ENCODE measurements at regions not wholly inside any gene's neighbourhood (a gene's known extent, or its start where the extent isn't known, plus 50 kb on each side); places are given as distances from the start of the nearest gene placed in this dataset.

DNA sequence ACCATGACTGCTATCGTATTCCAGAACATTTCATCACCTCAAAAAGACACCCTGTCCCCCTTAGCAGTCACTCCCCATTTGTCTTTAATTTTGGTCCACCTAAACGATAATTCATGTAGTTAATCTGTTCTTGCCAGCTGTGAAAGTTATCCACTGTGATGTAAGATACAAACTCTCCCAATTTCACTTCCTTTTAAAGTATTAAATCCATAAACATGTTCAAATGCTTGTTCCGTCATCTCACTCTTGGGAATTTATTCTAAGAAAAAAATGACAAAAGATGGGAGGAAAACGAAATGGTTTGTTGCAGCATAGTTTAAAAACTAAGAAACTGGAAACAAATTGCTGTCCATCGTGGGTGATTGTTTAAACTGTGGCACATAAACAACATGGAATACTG lies 53.7 kb upstream of the IRF2 start:
- Histone ChIP-seq H3K79me2 (replicated peaks; ENCODE audit: insufficient read depth, low read length) (no peaks in the 10 kb centered on the region), H3K36me3 (ENCODE audit: insufficient read depth, low read length) (no peaks in the 10 kb centered on the region), H3K27me3 (ENCODE audit: insufficient read depth, low read depth, low read length) (no peaks in the 10 kb centered on the region), H3K9me3 (ENCODE audit: low read length) (no peaks in the 10 kb centered on the region), H3K9ac (ENCODE audit: low read length) (no peak overlapping the region), H3K9me2 (ENCODE audit: insufficient read depth, low read length) (no peaks in the 10 kb centered on the region), H4K20me1 (ENCODE audit: insufficient read depth) (no peaks in the 10 kb centered on the region), H3F3A (ENCODE audit: insufficient read depth, low read length, poor library complexity, severe bottlenecking) (no peaks in the 10 kb centered on the region), H3K4me2 (ENCODE audit: low read length) (no peak overlapping the region), H3K4me3 (ENCODE audit: low read length) (no peak overlapping the region), H2AFZ (ENCODE audit: low read depth, low read length) (no peak overlapping the region), H3K27ac (ENCODE audit: low read length) (no peak overlapping the region)
- no peak for TF ChIP-seq TAF1 (IDR thresholded peaks at IDR 0.05; ENCODE audit: low read depth)
- TF ChIP-seq EZH2 (IDR thresholded peaks at IDR 0.05; ENCODE audit: borderline replicate concordance, insufficient read depth, low read length, poor library complexity, severe bottlenecking) = no peak
- TF ChIP-seq, protein P1, sequence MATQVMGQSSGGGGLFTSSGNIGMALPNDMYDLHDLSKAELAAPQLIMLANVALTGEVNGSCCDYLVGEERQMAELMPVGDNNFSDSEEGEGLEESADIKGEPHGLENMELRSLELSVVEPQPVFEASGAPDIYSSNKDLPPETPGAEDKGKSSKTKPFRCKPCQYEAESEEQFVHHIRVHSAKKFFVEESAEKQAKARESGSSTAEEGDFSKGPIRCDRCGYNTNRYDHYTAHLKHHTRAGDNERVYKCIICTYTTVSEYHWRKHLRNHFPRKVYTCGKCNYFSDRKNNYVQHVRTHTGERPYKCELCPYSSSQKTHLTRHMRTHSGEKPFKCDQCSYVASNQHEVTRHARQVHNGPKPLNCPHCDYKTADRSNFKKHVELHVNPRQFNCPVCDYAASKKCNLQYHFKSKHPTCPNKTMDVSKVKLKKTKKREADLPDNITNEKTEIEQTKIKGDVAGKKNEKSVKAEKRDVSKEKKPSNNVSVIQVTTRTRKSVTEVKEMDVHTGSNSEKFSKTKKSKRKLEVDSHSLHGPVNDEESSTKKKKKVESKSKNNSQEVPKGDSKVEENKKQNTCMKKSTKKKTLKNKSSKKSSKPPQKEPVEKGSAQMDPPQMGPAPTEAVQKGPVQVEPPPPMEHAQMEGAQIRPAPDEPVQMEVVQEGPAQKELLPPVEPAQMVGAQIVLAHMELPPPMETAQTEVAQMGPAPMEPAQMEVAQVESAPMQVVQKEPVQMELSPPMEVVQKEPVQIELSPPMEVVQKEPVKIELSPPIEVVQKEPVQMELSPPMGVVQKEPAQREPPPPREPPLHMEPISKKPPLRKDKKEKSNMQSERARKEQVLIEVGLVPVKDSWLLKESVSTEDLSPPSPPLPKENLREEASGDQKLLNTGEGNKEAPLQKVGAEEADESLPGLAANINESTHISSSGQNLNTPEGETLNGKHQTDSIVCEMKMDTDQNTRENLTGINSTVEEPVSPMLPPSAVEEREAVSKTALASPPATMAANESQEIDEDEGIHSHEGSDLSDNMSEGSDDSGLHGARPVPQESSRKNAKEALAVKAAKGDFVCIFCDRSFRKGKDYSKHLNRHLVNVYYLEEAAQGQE (IDR thresholded peaks at IDR 0.05; ENCODE audit: borderline replicate concordance) = no peak
- TF ChIP-seq, protein P2, sequence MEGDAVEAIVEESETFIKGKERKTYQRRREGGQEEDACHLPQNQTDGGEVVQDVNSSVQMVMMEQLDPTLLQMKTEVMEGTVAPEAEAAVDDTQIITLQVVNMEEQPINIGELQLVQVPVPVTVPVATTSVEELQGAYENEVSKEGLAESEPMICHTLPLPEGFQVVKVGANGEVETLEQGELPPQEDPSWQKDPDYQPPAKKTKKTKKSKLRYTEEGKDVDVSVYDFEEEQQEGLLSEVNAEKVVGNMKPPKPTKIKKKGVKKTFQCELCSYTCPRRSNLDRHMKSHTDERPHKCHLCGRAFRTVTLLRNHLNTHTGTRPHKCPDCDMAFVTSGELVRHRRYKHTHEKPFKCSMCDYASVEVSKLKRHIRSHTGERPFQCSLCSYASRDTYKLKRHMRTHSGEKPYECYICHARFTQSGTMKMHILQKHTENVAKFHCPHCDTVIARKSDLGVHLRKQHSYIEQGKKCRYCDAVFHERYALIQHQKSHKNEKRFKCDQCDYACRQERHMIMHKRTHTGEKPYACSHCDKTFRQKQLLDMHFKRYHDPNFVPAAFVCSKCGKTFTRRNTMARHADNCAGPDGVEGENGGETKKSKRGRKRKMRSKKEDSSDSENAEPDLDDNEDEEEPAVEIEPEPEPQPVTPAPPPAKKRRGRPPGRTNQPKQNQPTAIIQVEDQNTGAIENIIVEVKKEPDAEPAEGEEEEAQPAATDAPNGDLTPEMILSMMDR (IDR thresholded peaks at IDR 0.05; ENCODE audit: poor library complexity, severe bottlenecking) = no peak
- no peak for TF ChIP-seq EP300 (conservative IDR thresholded peaks at IDR 0.05; ENCODE audit: poor library complexity, severe bottlenecking)
- no peak for TF ChIP-seq MXI1 (conservative IDR thresholded peaks at IDR 0.05; ENCODE audit: poor library complexity, severe bottlenecking)
- TF ChIP-seq POLR2AphosphoS5 (IDR thresholded peaks at IDR 0.05) = no peak
- no peak for TF ChIP-seq SMC3 (conservative IDR thresholded peaks at IDR 0.05; ENCODE audit: poor library complexity)
- TF ChIP-seq RAD21 (conservative IDR thresholded peaks at IDR 0.05) = no peak

GRCh38 chr4:184526228-184526627 lies 51.9 kb upstream of the IRF2 start:
- H3F3A ChIP-seq (ENCODE audit: insufficient read depth, low read length, poor library complexity, severe bottlenecking) = no peaks in the 10 kb centered on the region

More at GRCh38 chr4:184526228-184526627, 51.9 kb upstream of the IRF2 start:
- TF ChIP-seq EP300 (conservative IDR thresholded peaks at IDR 0.05; ENCODE audit: poor library complexity, severe bottlenecking) (no peak), SMC3 (conservative IDR thresholded peaks at IDR 0.05; ENCODE audit: poor library complexity) (no peak)
- TF ChIP-seq, protein P1 (IDR thresholded peaks at IDR 0.05; ENCODE audit: borderline replicate concordance) = no peak
- Histone ChIP-seq H3K27ac (ENCODE audit: low read length) (no peak overlapping the region), H3K9ac (ENCODE audit: low read length) (no peak overlapping the region), H3K4me3 (ENCODE audit: low read length) (no peak overlapping the region), H3K9me3 (ENCODE audit: low read length) (no peaks in the 10 kb centered on the region), H3K79me2 (replicated peaks; ENCODE audit: insufficient read depth, low read length) (no peaks in the 10 kb centered on the region), H3K4me2 (ENCODE audit: low read length) (no peak overlapping the region), H3K27me3 (ENCODE audit: insufficient read depth, low read depth, low read length) (no peaks in the 10 kb centered on the region), H3K9me2 (ENCODE audit: insufficient read depth, low read length) (no peaks in the 10 kb centered on the region), H2AFZ (ENCODE audit: low read depth, low read length) (no peak overlapping the region), H4K20me1 (ENCODE audit: insufficient read depth) (no peaks in the 10 kb centered on the region), H3K36me3 (ENCODE audit: insufficient read depth, low read length) (no peaks in the 10 kb centered on the region)

Data from neural cell (in vitro differentiated cells).